Tibial artery (tissue), 4 donors: ENCODE measurements at regions not wholly inside any gene's neighbourhood (a gene's known extent, or its start where the extent isn't known, plus 50 kb on each side); places are given as distances from the start of the nearest gene placed in this dataset.

Source experiments
- DNase-seq, 2 donors: peaks; one replicate each; pipeline ENCODE4 v3.0.0-alpha.2; 2019
- H3K27ac ChIP-seq, 2 donors: fragments of 200-600 bp; sonication (generic) in 1 of 2; 1 replicate in 1 of 2; 2 replicates in 1 of 2; pipeline ENCODE4 v1.5.1; 2018 to 2019; ENCODE audit warnings: mild to moderate bottlenecking in 1 of 2
- H3K27me3 ChIP-seq, 2 donors: fragments of 200-600 bp; sonication (generic) in 1 of 2; one replicate each; pipeline versions ENCODE4 v1.5.1 to v1.6.0; 2016 to 2019
- H3K36me3 ChIP-seq, 3 donors: fragments of 200-600 bp; sonication (generic) in 2 of 3; one replicate each; pipeline ENCODE4 v1.5.1; 2016 to 2019; ENCODE audit warnings: mild to moderate bottlenecking in 2 of 3
- H3K4me1 ChIP-seq, 4 donors: fragments of 200-600 bp; sonication (generic) in 2 of 4; 1 replicate in 3 of 4; 2 replicates in 1 of 4; pipeline ENCODE4 v1.5.1; 2016 to 2019
- H3K4me3 ChIP-seq, 2 donors: fragments of 200-600 bp; sonication (generic) in 1 of 2; 1 replicate in 1 of 2; 2 replicates in 1 of 2; pipeline ENCODE4 v1.5.1; 2018 to 2019; ENCODE audit warnings: mild to moderate bottlenecking in 2 of 2
- H3K9me3 ChIP-seq, 3 donors: fragments of 200-600 bp; sonication (generic) in 1 of 3; one replicate each; pipeline ENCODE4 v1.5.1; 2016 to 2019
- CTCF ChIP-seq, 2 experiments: fragments of 200-600 bp in 1 of 2; fragments of 450-650 bp in 1 of 2; IDR thresholded peaks; one replicate each; pipeline ENCODE4 v1.5.1; 2017 to 2019; ENCODE audit warnings: antibody characterized with exemption in 2 of 2, mild to moderate bottlenecking in 1 of 2, moderate library complexity in 1 of 2
- intact Hi-C: fragments of 100-400 bp; cut with DNase I; formaldehyde crosslinking; loops from one replicate; pipeline ENCODE4 v1.15.0; 2023; ENCODE audit warnings: low total_unique reads

DNA sequence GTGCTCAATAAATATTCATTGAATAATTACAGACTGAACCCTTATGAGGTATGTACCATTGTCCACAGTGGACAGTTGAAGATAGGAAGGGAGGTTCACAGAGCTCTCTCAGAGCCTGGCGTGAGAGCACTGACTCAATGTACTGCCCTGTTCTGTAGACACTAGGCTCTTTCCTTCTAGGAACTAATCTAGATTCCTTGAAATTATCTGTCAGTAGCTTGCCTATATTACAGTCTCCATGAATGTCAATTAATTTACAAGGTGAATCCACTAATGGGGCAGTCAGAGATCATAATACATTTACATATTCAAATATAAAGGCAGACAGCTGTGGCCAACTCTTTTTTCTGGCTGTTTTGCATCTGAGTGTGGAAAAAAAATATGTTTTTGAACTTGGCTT, 251.2 kb upstream of the SALL1 start:
- Histone ChIP-seq H3K4me1 (no peaks in the 10 kb centered on the region), H3K27me3 (no peaks in the 10 kb centered on the region), H3K27ac (no peak overlapping the region), H3K9me3 (no peaks in the 10 kb centered on the region), H3K4me3 (no peak overlapping the region), H3K36me3 (no peaks in the 10 kb centered on the region)
- TF ChIP-seq CTCF (IDR thresholded peaks at IDR 0.05) = no peak
- no peak for DNase-seq
- intact Hi-C loops = no loop called here

- TF ChIP-seq CTCF (IDR thresholded peaks at IDR 0.05) = no peak
- H3K4me3 ChIP-seq = no peak overlapping the region
- DNase-seq = no peak
- no peaks in the 10 kb centered on the region for H3K36me3 ChIP-seq
- no peaks in the 10 kb centered on the region for H3K27me3 ChIP-seq
- H3K9me3 ChIP-seq = no peaks in the 10 kb centered on the region
- no peaks in the 10 kb centered on the region for H3K4me1 ChIP-seq
- intact Hi-C loops = no loop called here
- H3K27ac ChIP-seq = no peak overlapping the region
Observed at GRCh38 chr16:51401673-51402072, 250.6 kb upstream of the SALL1 start.

- no peaks in the 10 kb centered on the region for H3K36me3 ChIP-seq
- no peak for DNase-seq
- H3K4me1 ChIP-seq = no peaks in the 10 kb centered on the region
- intact Hi-C loops = no loop called here
- H3K4me3 ChIP-seq = no peak overlapping the region
- H3K9me3 ChIP-seq = no peaks in the 10 kb centered on the region
- H3K27ac ChIP-seq = no peak overlapping the region
- TF ChIP-seq CTCF (IDR thresholded peaks at IDR 0.05) = no peak
- H3K27me3 ChIP-seq = no peaks in the 10 kb centered on the region
Observed at GRCh38 chr16:51399908-51400670, 249.0 kb upstream of the SALL1 start.

DNA sequence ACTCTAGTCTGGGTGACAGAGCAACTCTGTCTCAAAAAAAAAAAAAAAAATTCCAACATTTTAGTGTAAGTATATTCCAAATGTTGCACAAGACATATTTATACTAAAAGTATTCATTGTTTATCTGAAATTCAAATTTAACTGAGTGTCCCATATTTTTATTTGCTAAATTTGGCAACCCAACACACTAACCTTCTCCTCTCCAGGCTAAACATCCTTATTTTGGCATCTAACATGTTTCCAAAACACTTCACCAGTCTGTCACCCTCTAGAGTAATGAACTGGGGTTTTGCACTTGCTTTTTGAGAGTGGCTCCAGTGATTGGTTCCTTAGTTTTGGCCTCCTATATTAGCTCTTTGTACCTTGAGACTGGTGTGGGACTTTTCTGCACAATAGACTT, 243.4 kb upstream of the SALL1 start:
- Histone ChIP-seq H3K36me3 (no peaks in the 10 kb centered on the region), H3K9me3 (peaks cover 0 to under 1% (median 0%) of the 10 kb centered on the region in 3 donors), H3K4me3 (no peak overlapping the region), H3K27ac (no peak overlapping the region), H3K27me3 (peaks cover 0 to 4% of the 10 kb centered on the region in 2 donors), H3K4me1 (no peaks in the 10 kb centered on the region)
- TF ChIP-seq CTCF (IDR thresholded peaks at IDR 0.05) = no peak
- intact Hi-C loops = no loop called here
- no peak for DNase-seq

GRCh38 chr16:51393381-51394005, 242.4 kb upstream of the SALL1 start:
- intact Hi-C loops = no loop called here
- no peak overlapping the region for H3K27ac ChIP-seq
- peaks cover 0 to 10% (median 4%) of the 10 kb centered on the region in 3 donors for H3K9me3 ChIP-seq
- no peaks in the 10 kb centered on the region for H3K4me1 ChIP-seq
- no peaks in the 10 kb centered on the region for H3K36me3 ChIP-seq
- DNase-seq = no peak
- H3K4me3 ChIP-seq = no peak overlapping the region
- TF ChIP-seq CTCF (IDR thresholded peaks at IDR 0.05) = no peak
- peaks cover 0 to 4% of the 10 kb centered on the region in 2 donors for H3K27me3 ChIP-seq
